LNCAP (cell line): ENCODE measurements at regions not wholly inside any gene's neighbourhood (a gene's known extent, or its start where the extent isn't known, plus 50 kb on each side); places are given as distances from the start of the nearest gene placed in this dataset.

ENCODE experiments used
- TF ChIP-seq, protein P1 (sequence below): fragments of 450-650 bp; IDR thresholded peaks from 2 replicates; pipeline ENCODE4 v1.5.1; 2017; ENCODE audit warnings: mild to moderate bottlenecking

DNA sequence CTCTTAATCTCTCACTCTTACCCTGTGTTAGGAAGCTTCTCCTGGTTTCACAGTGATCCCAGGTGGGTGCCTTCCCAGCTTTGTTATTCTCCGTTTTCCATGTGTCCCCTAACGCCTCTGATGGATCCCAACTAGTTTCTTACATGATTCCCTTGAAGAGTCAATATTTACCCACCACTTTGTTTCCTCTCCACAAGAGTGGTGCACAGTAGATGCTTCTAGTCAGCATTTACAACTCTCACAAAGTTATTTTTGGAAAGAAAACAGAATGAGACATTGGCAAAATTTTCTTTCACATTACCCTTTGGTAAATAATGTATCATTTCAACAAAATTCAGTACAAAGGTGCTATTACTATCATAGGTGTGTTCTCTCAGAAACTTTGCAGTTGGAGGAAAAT is 1611.1 kb upstream of the ZEB2 start:
- TF ChIP-seq, protein P1, sequence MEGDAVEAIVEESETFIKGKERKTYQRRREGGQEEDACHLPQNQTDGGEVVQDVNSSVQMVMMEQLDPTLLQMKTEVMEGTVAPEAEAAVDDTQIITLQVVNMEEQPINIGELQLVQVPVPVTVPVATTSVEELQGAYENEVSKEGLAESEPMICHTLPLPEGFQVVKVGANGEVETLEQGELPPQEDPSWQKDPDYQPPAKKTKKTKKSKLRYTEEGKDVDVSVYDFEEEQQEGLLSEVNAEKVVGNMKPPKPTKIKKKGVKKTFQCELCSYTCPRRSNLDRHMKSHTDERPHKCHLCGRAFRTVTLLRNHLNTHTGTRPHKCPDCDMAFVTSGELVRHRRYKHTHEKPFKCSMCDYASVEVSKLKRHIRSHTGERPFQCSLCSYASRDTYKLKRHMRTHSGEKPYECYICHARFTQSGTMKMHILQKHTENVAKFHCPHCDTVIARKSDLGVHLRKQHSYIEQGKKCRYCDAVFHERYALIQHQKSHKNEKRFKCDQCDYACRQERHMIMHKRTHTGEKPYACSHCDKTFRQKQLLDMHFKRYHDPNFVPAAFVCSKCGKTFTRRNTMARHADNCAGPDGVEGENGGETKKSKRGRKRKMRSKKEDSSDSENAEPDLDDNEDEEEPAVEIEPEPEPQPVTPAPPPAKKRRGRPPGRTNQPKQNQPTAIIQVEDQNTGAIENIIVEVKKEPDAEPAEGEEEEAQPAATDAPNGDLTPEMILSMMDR, result no peak

DNA sequence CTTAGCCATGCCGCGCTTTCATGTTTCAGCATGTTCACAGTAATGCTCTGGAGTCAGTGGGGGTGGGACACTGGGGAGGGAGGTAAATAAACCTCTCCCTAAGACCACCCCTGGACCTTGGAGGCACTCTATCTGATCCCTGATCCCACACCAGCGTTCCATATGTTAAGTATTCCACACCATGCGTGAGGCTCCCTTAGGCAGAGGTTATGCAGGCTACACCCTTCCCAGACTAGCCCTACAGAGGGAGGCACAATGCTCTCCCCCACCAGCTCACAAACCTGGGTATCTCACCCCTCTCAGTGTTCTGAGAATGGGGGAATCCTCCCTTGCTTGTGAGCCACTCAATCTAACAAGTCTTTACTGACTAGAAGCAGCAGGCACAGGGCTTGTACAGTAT is 1610.4 kb upstream of the ZEB2 start:
- TF ChIP-seq, protein P1, result no peak

DNA sequence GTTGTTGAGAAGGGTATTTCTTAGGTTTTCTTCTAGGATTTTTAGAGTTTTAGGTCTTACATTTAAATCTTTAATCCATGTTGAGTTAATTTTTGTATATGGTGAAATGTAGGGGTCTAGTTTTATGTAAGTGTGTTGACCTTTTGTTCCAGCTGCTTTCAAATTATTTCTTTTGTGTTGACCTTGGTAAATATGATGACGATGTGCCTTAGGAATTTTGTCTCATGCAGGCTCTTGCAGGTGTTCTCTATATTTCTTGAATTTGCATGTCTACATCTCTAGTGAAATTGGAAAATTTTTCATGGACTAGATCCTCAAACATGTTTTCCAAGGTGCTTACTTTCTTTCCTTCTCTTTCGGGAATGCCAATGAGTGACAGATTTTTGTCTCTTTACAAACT is 1609.3 kb upstream of the ZEB2 start:
- TF ChIP-seq, protein P1, result no peak

DNA sequence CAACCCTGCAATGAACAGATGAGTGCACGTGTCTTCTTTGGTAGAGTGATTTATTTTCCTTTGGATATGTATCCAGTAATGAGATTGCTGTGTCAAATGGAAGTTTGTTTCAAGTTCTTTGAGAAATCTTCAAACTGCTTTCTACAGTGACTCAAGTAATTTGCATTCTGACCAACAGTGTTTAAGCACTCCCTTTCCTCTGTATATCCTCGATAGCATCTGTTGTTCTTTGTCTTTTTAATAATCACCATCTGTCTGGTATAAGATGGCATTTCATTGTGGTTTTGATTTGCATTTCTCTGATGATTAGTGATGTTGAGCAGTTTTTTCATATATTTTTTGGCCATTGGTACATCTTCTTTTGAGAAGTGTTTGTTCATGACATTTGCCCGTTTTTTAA is 1608.3 kb upstream of the ZEB2 start:
- TF ChIP-seq, protein P1, result no peak

DNA sequence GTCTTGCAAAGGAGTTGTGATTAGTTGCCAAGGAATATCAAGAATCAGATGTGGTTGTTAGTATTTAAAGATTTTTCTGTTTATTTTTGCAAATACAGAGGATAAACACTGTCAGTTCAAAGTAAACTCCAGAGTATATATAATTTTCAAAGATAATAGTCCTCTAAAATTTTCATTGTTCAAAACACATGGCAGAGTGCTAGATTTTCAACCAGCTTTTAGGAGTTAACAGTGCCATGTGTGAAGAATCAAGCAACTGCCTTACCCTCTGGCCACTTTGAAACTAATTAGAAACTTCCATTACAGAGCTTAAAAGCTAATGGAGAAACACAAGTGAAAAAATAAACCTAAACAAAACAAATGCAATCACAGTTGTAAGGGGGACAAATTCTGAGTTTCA is 1605.6 kb upstream of the ZEB2 start:
- TF ChIP-seq, protein P1, result no peak

DNA sequence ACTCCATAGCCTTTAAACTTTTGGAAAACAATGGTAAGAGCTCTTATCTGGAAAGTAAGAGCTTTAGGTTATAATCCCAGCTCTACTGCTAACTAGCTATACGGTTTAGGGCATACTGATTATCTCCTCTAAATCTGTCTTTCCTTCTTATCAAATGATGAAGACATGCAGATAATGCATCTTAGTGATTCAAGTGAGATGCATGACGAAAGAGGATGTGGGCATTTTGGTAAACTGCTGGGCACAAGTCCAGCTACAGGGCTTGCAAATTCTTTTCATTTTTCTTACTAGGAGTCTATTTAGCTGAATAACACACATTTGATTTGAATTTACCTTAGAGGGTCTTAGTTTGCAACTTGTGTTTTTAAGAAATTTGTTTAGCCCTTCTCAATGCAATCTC is 1604.8 kb upstream of the ZEB2 start:
- TF ChIP-seq, protein P1, result no peak

DNA sequence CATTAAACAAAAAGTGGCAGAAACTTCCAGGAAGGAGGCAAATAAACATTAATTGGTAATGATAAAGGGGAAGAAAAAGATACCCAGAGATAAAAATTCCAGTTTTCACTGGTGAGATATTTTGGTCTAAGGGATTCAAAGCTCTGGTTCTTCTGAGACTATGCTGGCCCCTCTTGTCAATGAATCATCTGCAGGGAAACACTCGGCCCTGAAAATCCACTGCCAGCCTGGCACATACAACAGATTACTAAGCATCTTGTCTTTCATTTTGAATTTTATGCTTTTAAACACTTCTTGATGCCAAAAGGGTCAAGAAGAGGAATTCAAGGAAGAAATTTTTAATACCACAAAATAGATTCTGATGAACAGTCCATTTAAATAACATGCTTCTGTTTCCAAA is 1603.8 kb upstream of the ZEB2 start:
- TF ChIP-seq, protein P1, result no peak

DNA sequence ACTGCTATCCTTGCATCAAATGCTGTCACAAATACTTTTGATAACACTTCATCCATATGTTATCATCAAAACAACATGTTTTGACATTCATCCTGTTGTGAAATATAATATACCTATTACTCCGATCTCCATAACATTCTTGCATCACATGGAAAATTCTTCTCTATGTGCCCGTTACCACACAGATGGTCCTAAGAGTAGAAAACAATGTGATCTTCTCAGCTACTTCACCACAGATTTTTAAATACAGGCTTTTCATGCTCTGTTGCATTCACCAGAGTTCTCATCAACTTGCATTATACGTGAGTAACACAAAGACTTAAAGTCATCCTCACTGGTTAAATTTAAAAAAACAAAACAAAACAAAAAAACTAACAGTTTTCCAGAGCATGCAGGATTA is 1603.3 kb upstream of the ZEB2 start:
- TF ChIP-seq, protein P1, result no peak
